ENCODE measurements at regions not wholly inside any gene's neighbourhood (a gene's known extent, or its start where the extent isn't known, plus 50 kb on each side); places are given as distances from the start of the nearest gene placed in this dataset.

DNA sequence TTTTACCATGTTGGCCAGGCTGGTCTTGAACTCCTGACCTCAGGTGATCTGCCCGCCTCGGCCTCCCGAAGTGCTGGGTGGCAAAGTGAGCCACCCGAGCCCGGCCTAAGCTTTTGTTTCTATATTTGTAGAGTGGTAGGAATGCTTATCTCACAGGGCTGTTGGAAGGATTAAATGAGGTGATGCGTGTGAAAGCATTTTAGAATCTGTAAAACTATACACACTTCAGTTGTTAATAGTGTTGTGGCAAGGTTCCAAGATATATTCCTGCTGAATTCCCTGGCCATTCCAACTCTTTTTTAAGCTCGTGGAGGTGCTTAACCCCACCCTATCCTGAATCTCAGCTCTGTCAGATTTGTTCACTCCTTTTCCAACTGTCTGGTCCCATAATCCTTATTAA lies 89.9 kb upstream of the AKIRIN2 start:
- Histone ChIP-seq H3K9me3 (ENCODE audit: control insufficient read depth, insufficient read depth, low read length) (no peaks in the 10 kb centered on the region), H3K4me1 (ENCODE audit: control insufficient read depth, insufficient read depth, low read length) (peaks cover 19% of the 10 kb centered on the region), H3K36me3 (ENCODE audit: control insufficient read depth, insufficient read depth, low read length) (no peaks in the 10 kb centered on the region), H3K27me3 (ENCODE audit: control insufficient read depth, insufficient read depth, low read length) (no peaks in the 10 kb centered on the region), H3K4me3 (ENCODE audit: low read depth, low read length) (no peak overlapping the region), H3K9ac (ENCODE audit: low read depth, low read length) (no peak overlapping the region)

DNA sequence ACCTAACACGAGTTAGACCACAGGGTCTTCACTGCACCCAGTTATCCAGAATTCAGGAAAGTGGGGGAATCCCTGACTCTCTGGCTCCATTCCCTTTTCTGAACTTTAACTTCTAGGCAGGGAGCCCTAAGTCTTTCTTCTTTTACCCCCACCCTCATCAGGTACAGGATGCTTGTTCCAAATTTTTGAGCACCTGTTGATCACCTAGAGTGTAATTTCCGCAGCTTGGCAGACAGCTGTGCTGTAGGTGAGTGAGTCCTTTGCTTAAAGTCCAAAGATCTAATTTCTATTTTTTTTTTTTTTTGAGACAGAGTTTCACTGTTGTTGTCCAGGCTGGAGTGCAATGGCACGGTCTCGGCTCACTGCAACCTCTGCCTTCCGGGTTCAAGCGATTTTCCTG lies 89.5 kb upstream of the AKIRIN2 start:
- H3K27me3 ChIP-seq (ENCODE audit: control insufficient read depth, insufficient read depth, low read length), result no peaks in the 10 kb centered on the region
- peaks cover 17% of the 10 kb centered on the region for H3K4me1 ChIP-seq (ENCODE audit: control insufficient read depth, insufficient read depth, low read length)
- no peaks in the 10 kb centered on the region for H3K9me3 ChIP-seq (ENCODE audit: control insufficient read depth, insufficient read depth, low read length)
- no peaks in the 10 kb centered on the region for H3K36me3 ChIP-seq (ENCODE audit: control insufficient read depth, insufficient read depth, low read length)
- no peak overlapping the region for H3K9ac ChIP-seq (ENCODE audit: low read depth, low read length)
- H3K4me3 ChIP-seq (ENCODE audit: low read depth, low read length), result no peak overlapping the region

DNA sequence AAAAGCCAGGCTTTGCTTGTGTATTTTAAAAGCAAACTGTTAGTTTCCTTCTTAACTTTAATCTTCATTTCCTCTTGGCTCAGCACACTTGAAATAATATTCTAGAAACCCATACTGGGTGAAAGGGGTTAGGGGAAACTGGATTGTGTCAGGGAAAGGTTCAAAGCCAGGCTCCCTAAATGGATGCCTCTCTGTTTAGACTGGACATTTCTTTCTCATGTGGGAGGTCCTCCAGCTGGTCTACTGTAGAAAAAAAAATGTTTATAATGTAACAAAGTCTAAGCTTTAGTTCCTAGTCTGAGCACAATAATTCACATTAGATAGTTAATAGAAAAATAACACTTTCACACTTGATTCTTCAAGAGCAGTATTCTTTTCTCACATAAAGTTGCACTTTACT lies 89.0 kb upstream of the AKIRIN2 start:
- no peaks in the 10 kb centered on the region for H3K36me3 ChIP-seq (ENCODE audit: control insufficient read depth, insufficient read depth, low read length)
- H3K4me1 ChIP-seq (ENCODE audit: control insufficient read depth, insufficient read depth, low read length), result peaks cover 16% of the 10 kb centered on the region
- no peak overlapping the region for H3K4me3 ChIP-seq (ENCODE audit: low read depth, low read length)
- no peaks in the 10 kb centered on the region for H3K27me3 ChIP-seq (ENCODE audit: control insufficient read depth, insufficient read depth, low read length)
- H3K9ac ChIP-seq (ENCODE audit: low read depth, low read length), result no peak overlapping the region
- no peaks in the 10 kb centered on the region for H3K9me3 ChIP-seq (ENCODE audit: control insufficient read depth, insufficient read depth, low read length)

DNA sequence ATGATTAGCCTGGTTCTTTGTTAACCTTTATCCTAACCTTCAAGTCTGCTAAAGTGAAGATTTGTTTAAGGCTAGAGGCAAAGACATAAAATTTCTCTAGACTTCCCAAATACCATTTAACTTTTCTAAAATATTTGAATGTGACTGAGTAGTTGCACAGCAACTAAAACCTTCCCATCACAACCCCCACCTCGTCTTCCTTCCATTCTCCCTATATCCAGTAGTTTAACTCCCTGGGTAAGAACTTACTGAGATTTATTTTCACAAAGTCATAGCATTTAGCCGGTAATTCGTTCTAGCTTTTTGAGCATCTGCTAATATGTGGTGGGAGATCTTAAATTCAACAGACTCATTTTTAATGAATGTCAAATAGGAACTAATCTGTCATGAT lies 87.9 kb upstream of the AKIRIN2 start:
- H3K4me1 ChIP-seq (ENCODE audit: control insufficient read depth, insufficient read depth, low read length), result peaks cover 13% of the 10 kb centered on the region
- H3K9me3 ChIP-seq (ENCODE audit: control insufficient read depth, insufficient read depth, low read length), result no peaks in the 10 kb centered on the region
- H3K27me3 ChIP-seq (ENCODE audit: control insufficient read depth, insufficient read depth, low read length), result no peaks in the 10 kb centered on the region
- no peak overlapping the region for H3K9ac ChIP-seq (ENCODE audit: low read depth, low read length)
- no peak overlapping the region for H3K4me3 ChIP-seq (ENCODE audit: low read depth, low read length)
- H3K36me3 ChIP-seq (ENCODE audit: control insufficient read depth, insufficient read depth, low read length), result no peaks in the 10 kb centered on the region

DNA sequence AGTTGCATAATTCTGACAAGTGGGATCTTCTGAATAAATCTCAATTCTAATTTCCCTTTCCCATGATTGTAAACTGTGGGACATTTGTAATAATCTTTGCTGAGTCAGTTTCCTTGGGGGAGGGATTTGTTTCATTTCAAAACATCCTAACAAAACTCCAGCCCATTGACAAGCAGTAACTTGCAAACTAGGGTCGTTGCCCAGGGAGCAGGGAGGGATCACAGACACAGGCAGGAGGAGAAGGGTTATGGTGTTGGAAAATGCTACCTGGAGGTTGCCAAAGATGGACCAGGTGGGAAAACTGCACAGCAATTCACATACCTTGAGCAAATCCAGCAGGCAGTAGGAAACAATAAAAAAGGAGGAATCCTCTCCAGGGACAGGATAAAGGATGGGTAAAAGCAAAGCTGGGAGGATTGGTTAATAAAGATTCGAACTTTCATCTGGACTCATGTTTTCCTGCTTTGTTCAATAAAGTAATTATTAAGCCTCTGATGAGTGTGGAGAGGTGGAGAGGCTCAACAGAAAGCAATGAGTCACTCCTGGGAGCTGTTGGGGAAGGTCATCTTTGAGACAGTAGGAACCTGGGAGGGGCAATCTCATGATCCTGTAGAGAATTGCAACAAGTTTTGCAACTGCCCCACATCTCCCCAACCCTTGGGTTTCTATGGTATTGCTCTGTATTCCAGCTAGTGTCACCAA lies 87.3 kb upstream of the AKIRIN2 start:
- H3K27me3 ChIP-seq (ENCODE audit: control insufficient read depth, insufficient read depth, low read length), result no peaks in the 10 kb centered on the region
- H3K4me3 ChIP-seq (ENCODE audit: low read depth, low read length), result no peak overlapping the region
- H3K9me3 ChIP-seq (ENCODE audit: control insufficient read depth, insufficient read depth, low read length), result no peaks in the 10 kb centered on the region
- H3K36me3 ChIP-seq (ENCODE audit: control insufficient read depth, insufficient read depth, low read length), result no peaks in the 10 kb centered on the region
- H3K9ac ChIP-seq (ENCODE audit: low read depth, low read length), result no peak overlapping the region
- H3K4me1 ChIP-seq (ENCODE audit: control insufficient read depth, insufficient read depth, low read length), result peaks cover 16% of the 10 kb centered on the region

DNA sequence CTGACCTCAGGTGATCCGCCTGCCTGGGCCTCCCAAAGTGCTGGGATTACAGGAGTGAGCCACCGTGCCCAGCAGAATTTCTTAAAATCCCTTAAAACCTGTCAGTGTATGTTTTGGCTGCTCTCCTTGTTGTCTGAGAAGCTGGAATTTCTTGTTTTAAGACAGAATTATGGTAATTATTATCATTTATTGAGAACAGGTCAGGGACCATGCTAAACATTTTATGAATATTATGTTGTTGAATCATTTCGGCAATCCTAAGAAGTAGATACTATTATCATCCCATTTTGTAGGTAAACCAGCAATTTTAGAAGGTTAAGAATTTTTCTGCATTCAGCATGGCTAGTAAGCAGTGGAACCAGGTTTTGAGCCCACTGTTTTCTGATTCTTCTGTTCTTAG lies 86.1 kb upstream of the AKIRIN2 start:
- Histone ChIP-seq H3K9me3 (ENCODE audit: control insufficient read depth, insufficient read depth, low read length) (no peaks in the 10 kb centered on the region), H3K36me3 (ENCODE audit: control insufficient read depth, insufficient read depth, low read length) (no peaks in the 10 kb centered on the region), H3K4me3 (ENCODE audit: low read depth, low read length) (no peak overlapping the region), H3K27me3 (ENCODE audit: control insufficient read depth, insufficient read depth, low read length) (no peaks in the 10 kb centered on the region), H3K4me1 (ENCODE audit: control insufficient read depth, insufficient read depth, low read length) (peaks cover 18% of the 10 kb centered on the region), H3K9ac (ENCODE audit: low read depth, low read length) (no peak overlapping the region)

DNA sequence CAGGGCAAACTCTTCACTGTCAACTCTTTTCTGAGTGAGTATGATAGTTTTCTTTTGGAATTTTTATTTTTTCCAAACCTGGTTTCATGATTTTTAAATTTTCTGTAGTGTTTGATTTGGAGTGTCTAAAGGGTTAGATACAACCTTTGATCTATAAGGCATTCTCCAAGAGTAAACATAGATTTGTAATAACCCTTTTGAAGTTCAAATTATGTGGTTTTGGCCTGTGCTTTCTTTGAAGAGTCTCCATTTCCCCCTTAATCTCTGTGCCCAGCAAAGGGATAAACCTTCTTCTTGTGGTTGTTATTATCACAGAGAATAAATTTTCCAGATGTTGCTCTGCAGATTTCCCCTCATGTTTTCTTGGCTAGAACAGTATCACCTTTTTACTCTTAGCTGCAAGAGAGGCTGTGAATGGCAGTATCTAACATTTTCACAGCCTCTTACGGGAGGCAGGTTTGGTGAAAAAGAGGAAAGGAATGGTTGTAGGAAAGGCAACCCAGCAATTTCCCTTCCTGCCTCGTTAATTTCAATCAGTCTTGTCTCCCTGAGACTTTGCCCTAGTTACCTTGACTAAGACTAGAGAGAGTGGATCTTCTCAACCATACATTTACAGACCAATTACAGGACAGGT lies 83.3 kb upstream of the AKIRIN2 start:
- Histone ChIP-seq H3K9me3 (ENCODE audit: control insufficient read depth, insufficient read depth, low read length) (no peaks in the 10 kb centered on the region), H3K36me3 (ENCODE audit: control insufficient read depth, insufficient read depth, low read length) (no peaks in the 10 kb centered on the region), H3K27me3 (ENCODE audit: control insufficient read depth, insufficient read depth, low read length) (no peaks in the 10 kb centered on the region)

DNA sequence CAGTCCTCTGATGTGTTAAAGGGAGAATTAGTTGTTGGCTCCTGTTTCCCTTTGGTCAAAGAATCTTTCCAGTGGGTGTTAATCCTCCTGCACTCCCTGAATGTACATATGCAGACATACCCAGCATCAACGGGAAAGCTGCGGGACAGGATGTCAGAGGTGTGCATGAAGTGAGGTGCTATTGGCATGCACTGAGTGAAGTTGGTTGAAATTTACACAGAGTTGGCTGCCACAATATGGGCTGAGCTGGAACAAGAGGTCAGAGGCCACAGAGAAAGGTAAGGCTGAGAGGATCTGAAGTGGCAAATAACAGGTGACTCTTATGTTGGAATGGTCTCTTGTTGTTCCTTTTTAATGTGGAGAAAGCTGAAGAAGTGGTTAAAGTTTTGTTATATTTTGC lies 82.7 kb upstream of the AKIRIN2 start:
- Histone ChIP-seq H3K4me1 (ENCODE audit: control insufficient read depth, insufficient read depth, low read length) (peaks cover 13% of the 10 kb centered on the region), H3K9ac (ENCODE audit: low read depth, low read length) (no peak overlapping the region), H3K4me3 (ENCODE audit: low read depth, low read length) (no peak overlapping the region), H3K9me3 (ENCODE audit: control insufficient read depth, insufficient read depth, low read length) (no peaks in the 10 kb centered on the region), H3K36me3 (ENCODE audit: control insufficient read depth, insufficient read depth, low read length) (no peaks in the 10 kb centered on the region), H3K27me3 (ENCODE audit: control insufficient read depth, insufficient read depth, low read length) (no peaks in the 10 kb centered on the region)

More for the DNA sequence above, 83.3 kb upstream of the AKIRIN2 start:
- no peak overlapping the region for H3K9ac ChIP-seq (ENCODE audit: low read depth, low read length)
- H3K4me3 ChIP-seq (ENCODE audit: low read depth, low read length), result no peak overlapping the region
- peaks cover 18% of the 10 kb centered on the region for H3K4me1 ChIP-seq (ENCODE audit: control insufficient read depth, insufficient read depth, low read length)

DNA sequence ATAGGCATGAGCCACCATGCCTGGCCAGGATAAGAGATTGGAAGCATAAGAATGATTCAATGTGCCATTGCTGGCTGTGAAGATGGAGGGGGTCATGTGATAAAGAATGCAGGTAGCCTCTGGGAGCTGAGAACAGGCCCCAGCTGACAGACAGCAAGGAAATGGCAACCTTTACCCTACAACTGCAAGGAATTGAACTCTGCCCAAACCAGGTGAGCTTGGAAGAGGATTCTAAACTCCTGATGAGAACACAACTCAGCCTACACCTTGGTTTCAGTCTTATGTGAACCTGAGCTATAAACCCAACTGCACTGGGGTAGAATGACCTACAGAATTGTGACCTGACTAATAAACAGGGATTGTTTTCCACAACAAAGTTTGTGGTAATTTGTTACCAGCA lies 82.0 kb upstream of the AKIRIN2 start:
- no peaks in the 10 kb centered on the region for H3K27me3 ChIP-seq (ENCODE audit: control insufficient read depth, insufficient read depth, low read length)
- peaks cover 7% of the 10 kb centered on the region for H3K4me1 ChIP-seq (ENCODE audit: control insufficient read depth, insufficient read depth, low read length)
- H3K4me3 ChIP-seq (ENCODE audit: low read depth, low read length), result no peak overlapping the region
- H3K36me3 ChIP-seq (ENCODE audit: control insufficient read depth, insufficient read depth, low read length), result no peaks in the 10 kb centered on the region
- no peaks in the 10 kb centered on the region for H3K9me3 ChIP-seq (ENCODE audit: control insufficient read depth, insufficient read depth, low read length)
- H3K9ac ChIP-seq (ENCODE audit: low read depth, low read length), result no peak overlapping the region

DNA sequence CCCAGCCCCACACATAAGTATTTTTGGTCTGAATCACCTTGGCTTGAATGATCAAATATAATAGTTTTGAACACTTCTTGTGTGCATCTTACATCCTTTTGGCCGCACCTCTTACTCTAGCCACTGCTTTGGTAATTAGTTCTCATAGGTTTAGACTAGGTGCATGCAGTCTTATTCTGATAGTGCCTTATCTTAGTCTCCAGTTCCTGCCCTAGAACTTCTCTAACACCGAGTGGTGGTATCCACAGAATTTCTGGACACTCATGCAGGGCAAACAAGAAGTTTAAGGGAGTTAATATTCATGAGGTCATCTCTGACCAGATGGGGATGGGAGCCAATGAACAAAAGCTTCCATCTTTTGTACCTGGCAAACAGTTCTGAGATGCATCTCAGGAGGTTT lies 77.5 kb upstream of the AKIRIN2 start:
- H3K9me3 ChIP-seq (ENCODE audit: control insufficient read depth, insufficient read depth, low read length), result no peaks in the 10 kb centered on the region
- peaks cover 4% of the 10 kb centered on the region for H3K4me1 ChIP-seq (ENCODE audit: control insufficient read depth, insufficient read depth, low read length)
- no peaks in the 10 kb centered on the region for H3K27me3 ChIP-seq (ENCODE audit: control insufficient read depth, insufficient read depth, low read length)
- no peaks in the 10 kb centered on the region for H3K36me3 ChIP-seq (ENCODE audit: control insufficient read depth, insufficient read depth, low read length)
- no peak overlapping the region for H3K9ac ChIP-seq (ENCODE audit: low read depth, low read length)
- no peak overlapping the region for H3K4me3 ChIP-seq (ENCODE audit: low read depth, low read length)

DNA sequence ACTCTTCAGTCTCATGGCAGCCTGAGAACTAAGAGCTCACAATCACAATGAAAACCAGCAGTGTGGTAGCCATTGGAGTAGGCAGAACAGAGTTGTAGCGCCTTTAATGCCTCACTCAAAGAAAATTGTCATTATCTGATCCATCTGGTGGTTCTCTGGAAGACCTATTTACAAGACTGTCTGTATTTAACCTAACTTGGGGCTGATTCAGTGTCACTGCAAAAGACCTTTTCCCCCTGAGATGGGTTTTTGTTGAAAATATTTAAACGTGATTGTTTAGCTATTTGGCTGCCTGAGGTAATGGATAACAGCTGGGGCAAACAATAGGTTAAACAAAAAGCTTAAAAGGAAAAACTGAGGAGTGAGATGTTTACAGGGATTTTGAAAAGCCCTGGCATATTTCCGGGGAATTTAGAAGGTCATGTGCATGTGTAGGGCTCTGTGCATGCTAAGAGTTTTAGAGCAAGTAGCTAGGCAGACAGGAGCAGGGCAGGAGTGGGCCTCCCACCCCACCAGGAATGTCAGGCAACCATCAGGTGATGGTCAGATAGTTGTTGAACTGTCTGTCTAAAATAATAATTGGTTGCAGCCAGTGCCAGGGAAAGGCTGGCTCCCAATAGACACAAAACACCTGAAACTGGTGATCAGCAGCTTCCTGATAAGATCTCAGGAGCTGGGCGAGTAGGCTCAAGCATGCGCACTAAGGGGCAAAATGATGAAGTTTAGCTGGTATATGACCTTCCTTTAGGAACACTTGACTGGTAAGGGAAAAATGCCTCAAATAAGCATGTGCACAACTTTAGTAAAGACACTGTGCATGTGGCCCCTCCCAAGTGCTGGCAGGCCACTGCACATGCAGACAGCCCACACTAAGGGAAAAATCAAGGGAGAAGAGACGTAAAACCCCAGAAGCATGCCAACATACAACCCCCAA lies 70.8 kb upstream of the AKIRIN2 start:
- Histone ChIP-seq H3K9me3 (ENCODE audit: control insufficient read depth, insufficient read depth, low read length) (no peaks in the 10 kb centered on the region), H3K27me3 (ENCODE audit: control insufficient read depth, insufficient read depth, low read length) (no peaks in the 10 kb centered on the region), H3K9ac (ENCODE audit: low read depth, low read length) (no peak overlapping the region), H3K36me3 (ENCODE audit: control insufficient read depth, insufficient read depth, low read length) (no peaks in the 10 kb centered on the region), H3K4me3 (ENCODE audit: low read depth, low read length) (no peak overlapping the region), H3K4me1 (ENCODE audit: control insufficient read depth, insufficient read depth, low read length) (peaks cover 5% of the 10 kb centered on the region)

All from iPS-15b (cell line).